ENCODE measurements at regions not wholly inside any gene's neighbourhood (a gene's known extent, or its start where the extent isn't known, plus 50 kb on each side); places are given as distances from the start of the nearest gene placed in this dataset.
"Not testable (repeated sequence)": the region's sequence is repeated elsewhere in the genome, so short reads cannot be mapped to it uniquely, and the experiment has no call there.

- no peak for DNase-seq
Observed at GRCh38 chr1:229017091-229017490, 253.8 kb upstream of the RAB4A start.

GRCh38 chr1:229018674-229019295 is 252.1 kb upstream of the RAB4A start:
- no peak for DNase-seq

DNA sequence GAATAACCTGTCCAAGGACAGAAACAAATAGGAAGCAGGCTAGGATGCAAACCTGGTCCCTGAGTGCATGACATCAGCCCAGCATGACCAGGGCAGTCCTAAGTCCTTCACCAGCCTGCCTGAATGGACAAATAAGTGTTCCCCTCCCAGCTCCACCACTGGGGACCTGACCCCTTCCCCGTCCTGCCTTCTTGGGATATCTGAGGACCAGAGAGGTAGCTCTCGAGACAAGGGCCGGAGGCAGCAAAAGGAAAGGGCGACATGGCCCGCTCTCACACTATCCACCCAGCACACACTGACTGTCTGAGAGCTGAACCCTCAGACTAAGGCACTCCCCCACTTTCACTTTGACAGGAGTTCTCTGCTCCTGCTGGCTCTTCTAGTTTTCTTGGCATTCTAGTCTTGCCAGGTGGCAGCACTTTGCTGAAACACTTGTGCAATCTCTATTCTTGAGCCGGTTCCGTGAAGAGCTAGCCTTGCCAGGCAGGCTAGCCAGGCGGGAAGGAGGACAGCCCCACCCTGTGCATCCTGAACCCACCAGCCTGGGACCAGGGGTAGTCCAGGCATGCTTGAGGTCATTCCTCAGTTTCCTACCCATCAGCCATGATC is 251.1 kb upstream of the RAB4A start:
- no peak for DNase-seq

- DNase-seq = not testable (repeated sequence)
Observed at GRCh38 chr1:229021034-229021433, 249.9 kb upstream of the RAB4A start.

DNA sequence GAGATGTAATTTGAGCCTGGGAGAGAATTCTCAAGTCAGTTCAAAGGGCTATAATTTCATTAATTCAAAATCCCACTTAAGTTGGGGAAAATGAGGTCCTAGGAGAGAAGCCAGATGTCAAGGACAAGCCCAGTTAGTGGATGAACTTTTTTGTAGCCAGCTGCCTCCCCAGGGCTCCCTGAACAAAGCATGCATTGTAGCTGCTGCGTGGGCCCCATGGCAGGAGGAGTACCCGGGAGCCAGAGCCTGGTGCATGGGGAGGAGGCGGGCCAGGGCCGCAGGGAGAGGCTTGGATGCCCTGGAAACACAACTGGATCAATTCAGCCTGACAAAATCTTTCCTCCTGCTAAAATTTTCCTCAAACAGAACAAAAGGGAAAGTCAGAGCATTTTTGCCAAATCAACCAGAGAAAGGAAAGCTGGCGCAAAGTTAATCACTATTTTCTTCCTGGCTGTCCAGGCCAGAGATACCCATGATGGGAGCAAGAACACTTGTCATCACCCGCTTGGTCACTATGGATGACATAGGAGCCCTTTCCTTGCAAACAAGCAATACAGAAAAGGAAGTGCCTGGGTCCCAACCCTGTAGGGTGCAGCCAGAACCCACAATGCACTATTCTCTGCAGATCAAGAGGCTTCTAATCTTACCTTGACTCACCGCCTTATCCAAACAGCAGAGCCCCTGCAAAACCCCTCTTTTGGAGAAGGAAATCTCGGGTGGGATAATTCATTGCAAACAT is 248.1 kb upstream of the RAB4A start:
- DNase-seq = no peak

DNA sequence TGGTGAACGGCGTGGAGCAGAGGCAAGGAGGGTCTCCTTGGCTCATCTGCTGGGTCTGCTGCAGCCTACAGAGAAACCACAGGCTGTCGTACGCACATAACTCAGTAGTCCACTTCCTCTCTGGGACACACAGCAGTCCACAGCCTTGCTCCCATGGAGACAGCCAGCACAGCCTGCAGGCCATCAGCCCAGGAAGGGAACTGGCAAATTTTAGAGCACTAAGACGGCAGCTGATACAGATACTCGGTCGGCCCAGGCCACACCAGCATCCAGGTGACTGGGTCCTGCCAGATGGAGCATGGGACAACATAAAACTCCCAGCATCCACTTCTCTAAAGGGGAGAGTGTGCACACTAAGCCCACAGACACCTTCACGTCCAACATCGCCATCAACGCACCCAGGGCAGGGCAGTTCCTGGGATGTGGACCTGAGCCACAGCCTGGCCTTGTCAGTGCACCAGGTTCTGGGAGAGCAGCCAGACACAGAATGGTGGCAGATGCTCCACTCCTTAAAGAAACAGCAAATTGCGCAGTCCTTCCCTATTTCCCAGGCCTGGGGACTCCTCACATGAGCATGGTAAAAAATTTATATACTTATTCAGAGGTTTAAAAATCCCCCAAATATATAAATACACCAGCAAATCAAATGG is 247.1 kb upstream of the RAB4A start:
- DNase-seq = no peak

DNA sequence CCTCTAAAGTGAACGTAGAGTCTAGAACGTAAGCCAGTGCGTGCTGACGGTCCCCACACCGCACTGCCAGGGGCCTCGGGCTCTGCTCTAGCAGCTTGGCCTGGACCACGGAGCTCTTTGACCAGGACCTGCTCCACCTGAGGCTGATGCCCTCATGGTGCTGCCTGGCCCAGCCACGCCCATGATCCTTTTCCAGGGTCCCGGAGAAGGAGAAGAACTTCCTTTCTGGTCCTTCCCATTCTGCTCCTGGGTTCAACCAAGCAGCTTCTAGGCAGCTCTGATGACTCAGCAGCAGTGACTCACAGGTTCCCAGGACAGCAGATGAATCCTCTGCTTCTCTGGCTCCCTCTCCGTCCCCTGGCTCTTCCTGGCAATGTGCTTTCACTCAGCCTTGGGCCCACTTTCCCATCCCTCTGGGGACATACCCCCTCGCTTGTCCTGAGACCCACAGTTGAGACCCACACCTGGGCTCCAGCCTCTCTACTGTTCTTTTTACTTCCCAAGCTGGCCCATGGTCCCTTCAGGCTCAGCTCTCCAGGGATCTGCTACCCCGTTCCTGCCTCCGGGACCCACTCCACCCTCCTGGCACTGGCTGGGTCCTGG is 246.3 kb upstream of the RAB4A start:
- DNase-seq = no peak

DNA sequence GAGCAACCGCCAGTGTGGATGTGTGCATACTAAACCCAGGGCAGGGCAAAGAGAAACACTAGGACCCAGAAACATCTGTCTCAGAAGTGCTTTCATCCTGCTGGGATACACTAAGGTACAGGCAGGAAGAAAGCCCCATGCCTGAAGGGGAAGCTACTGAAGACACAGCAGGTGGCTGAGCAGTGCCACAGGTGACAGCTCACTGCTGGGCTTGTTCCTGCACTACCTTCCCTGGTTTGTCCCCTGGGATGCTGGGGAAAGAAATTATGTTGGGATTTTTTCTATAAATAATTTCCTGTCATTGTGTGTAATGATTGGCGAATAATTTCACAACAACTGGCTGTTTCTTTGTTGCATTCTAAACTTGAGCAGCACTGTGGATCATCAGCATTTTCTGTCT is 245.3 kb upstream of the RAB4A start:
- DNase-seq = no peak

DNA sequence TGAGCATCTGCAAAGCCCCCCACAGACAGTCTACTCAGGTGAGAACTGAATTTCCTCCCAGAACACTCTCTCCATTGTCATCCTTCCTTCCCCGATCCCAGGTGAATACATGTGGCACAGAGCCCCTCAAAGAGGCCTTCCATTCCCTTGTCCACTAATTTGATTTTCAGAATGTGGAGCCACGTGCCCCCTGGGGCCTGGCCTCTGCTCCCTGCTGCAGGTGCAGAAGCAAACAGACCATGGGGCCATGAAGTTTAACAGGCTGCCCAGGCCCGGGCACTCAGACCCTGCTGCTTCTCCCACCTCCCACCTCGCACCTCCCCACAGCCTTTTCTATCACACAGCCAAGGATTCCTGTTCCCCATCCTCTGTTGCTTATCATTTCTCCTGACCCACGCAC is 243.8 kb upstream of the RAB4A start:
- no peak for DNase-seq

GRCh38 chr1:229027622-229028182 is 243.2 kb upstream of the RAB4A start:
- DNase-seq = peak; percentile 74

- no peak for DNase-seq
Observed at GRCh38 chr1:229028544-229028943, 242.4 kb upstream of the RAB4A start.

GRCh38 chr1:229028987-229029878 is 241.7 kb upstream of the RAB4A start:
- no peak for DNase-seq

GRCh38 chr1:229029879-229030235 is 241.1 kb upstream of the RAB4A start:
- no peak for DNase-seq

DNA sequence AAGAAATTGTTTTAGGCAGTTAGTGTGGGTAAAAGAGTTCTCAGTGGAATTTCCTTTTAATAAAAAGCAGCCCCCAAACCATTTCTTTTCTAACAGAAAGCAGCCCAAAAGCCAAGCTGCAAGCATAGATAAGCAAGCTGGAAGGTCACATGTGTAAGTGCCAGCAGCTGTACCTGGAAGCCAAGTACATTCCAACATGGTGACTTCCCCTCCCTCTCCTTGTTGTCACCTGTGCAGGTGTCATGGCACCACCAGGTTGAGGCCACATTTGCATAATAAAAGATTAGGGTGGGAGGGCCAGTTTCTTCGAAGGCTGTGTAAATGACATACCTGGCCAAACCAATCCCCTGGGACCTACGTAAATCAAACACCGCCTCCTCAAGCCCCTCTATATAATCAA is 240.3 kb upstream of the RAB4A start:
- no peak for DNase-seq

GRCh38 chr1:229031061-229031460 is 239.8 kb upstream of the RAB4A start:
- DNase-seq = no peak

GRCh38 chr1:229031481-229032341 is 239.2 kb upstream of the RAB4A start:
- DNase-seq = no peak

GRCh38 chr1:229032375-229032774 is 238.5 kb upstream of the RAB4A start:
- DNase-seq = no peak

DNA sequence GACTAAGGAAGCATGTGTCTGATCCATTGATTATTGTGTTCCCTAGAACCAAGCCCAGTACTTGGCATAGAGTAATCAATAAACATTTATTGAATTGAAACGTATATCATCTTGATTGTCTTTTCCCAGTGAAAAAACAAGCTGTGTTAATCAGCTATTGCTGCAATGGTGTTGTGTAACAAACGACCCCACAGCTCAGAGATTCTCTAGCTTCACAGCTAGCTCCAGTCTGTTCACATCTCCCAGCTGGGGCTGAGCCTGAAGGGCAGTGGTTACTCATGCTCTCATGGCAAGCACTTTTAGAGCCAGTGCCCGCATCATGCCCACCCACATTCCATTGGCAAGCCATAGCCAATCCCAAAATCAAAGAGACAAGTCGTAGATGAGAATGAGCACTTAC is 237.4 kb upstream of the RAB4A start:
- DNase-seq = no peak

GRCh38 chr1:229034342-229034741 is 236.6 kb upstream of the RAB4A start:
- DNase-seq = no peak

DNA sequence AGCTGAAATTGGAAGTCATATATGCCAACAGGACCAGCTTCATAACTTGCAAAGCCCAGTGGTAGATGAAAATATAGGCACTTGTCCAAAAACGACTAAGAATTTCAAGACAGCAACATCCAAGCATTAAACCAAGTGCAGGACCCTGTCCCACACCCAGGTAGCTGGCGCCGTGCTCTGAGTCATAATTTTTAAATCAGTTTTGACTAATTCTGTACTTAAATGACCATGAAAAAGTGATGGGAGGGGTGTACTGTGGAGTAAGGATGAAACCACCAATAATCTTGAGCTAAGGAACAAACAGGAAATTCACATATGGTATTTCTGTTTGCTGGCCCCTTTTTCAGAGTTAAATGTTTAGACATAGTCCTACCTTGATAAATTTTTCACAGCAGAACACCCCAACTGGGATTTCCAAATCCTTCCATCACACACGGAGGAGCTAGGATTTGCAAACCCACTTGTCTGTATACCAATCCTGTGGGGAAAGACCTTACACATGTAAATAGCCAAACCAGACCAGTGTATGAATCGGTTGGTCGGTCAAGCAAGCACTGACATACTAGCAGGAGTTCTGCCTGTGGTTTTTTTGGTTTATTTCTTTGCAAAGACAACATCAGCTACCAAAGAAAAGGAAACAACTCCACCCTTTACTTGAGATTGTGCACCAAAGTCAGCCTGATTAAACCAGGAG is 235.7 kb upstream of the RAB4A start:
- peak; percentile 84 for DNase-seq

GRCh38 chr1:229035748-229036082 is 235.2 kb upstream of the RAB4A start:
- no peak for DNase-seq
